ENCODE measurements at regions not wholly inside any gene's neighbourhood (a gene's known extent, or its start where the extent isn't known, plus 50 kb on each side); places are given as distances from the start of the nearest gene placed in this dataset.

DNA sequence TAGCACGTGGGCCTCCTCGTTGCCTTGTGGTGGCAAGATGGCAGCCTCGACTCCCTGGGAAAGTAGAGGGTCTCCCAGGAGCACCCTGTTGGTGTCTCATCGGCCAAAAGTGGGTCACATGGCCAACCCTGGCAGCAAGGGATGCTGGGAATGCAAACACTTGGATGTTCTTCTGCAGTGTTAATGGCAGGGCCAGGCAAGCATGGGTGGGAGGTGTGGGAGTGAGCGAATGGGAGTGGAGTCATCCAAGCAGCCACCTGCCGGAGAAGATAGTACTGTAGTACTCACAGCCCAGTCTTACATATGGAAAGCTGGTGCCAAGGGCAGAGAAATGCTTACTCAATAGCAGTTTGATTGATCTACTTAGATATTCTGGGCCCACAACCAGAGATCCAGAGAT lies 122.2 kb downstream of the INHBB start:
- intact Hi-C loops (cut with micrococcal nuclease; ENCODE audit: unreplicated experiment): no loop called here
- no peak overlapping the region for H3K4me3 ChIP-seq
- no peak for DNase-seq (ENCODE audit: low read depth, low spot score)
- in situ Hi-C loops (cut with MboI): no loop called here
- ChIA-PET CTCF (no interaction called here), SMC1A (ENCODE audit: uncharacterized antibody, unreplicated experiment) (no interaction called here), POLR2A (no interaction called here), RAD21 (ENCODE audit: unreplicated experiment) (no interaction called here)
- H2AFZ ChIP-seq (ENCODE audit: control insufficient read depth, low read depth, low read length): no peak overlapping the region
- no peaks in the 10 kb centered on the region for H3K36me3 ChIP-seq (ENCODE audit: control insufficient read depth in 2 of 2, insufficient read depth in 2 of 2, low read length in 1 of 2)
- no peak for TF ChIP-seq ZNF384 (IDR thresholded peaks at IDR 0.05; ENCODE audit: borderline replicate concordance, low read depth, low read length)
- no peak for TF ChIP-seq BMI1 (IDR thresholded peaks at IDR 0.05; ENCODE audit: borderline replicate concordance)
- TF ChIP-seq MEF2A (IDR thresholded peaks at IDR 0.05; ENCODE audit: insufficient read depth, low read depth, low read length): no peak
- no peak for TF ChIP-seq RB1 (IDR thresholded peaks at IDR 0.05; ENCODE audit: borderline replicate concordance)
- TF ChIP-seq NBN (IDR thresholded peaks at IDR 0.05): no peak
- TF ChIP-seq SPI1 (IDR thresholded peaks at IDR 0.05; ENCODE audit: borderline replicate concordance, insufficient read depth, low read depth, low read length): no peak
- TF ChIP-seq ELK1 (IDR thresholded peaks at IDR 0.05; ENCODE audit: low read depth, low read length): no peak
- no peaks in the 10 kb centered on the region for H3K9me3 ChIP-seq (replicated peaks; ENCODE audit: control insufficient read depth, insufficient read depth, low read length)
- no TSS peak for BruUV-seq (replicated peaks)
- no peak overlapping the region for H3K9ac ChIP-seq (ENCODE audit: control insufficient read depth, insufficient read depth, low read length)
- no peak for ATAC-seq
- H3K79me2 ChIP-seq (ENCODE audit: control insufficient read depth, insufficient read depth, low read length): no peaks in the 10 kb centered on the region
- H3K4me2 ChIP-seq (ENCODE audit: control insufficient read depth, insufficient read depth): no peak overlapping the region
- no peaks in the 10 kb centered on the region for H4K20me1 ChIP-seq (ENCODE audit: control insufficient read depth, insufficient read depth)
- H3K27me3 ChIP-seq (replicated peaks in 1 of 2; ENCODE audit: control insufficient read depth in 2 of 2, insufficient read depth in 2 of 2, low read length in 1 of 2): no peaks in the 10 kb centered on the region; a peak in 1 of 4 replicates
- no peaks in the 10 kb centered on the region for H3K4me1 ChIP-seq (ENCODE audit: control insufficient read depth, insufficient read depth, low read length)
- no peak overlapping the region for H3K27ac ChIP-seq (ENCODE audit: control insufficient read depth, insufficient read depth)
- 16% methylated on average over 6 of the region's 6 CpGs for WGBS (ENCODE audit: insufficient coverage, insufficient replicate concordance, low lambda C conversion rate, missing lambda C conversion rate)
- no peak for FAIRE-seq

GRCh38 chr2:120469426-120469825 lies 123.5 kb downstream of the INHBB start:
- no peak overlapping the region for H2AFZ ChIP-seq (ENCODE audit: control insufficient read depth, low read depth, low read length)
- FAIRE-seq (no peak), DNase-seq (ENCODE audit: low read depth, low spot score) (no peak), ATAC-seq (no peak)
- no peaks in the 10 kb centered on the region; a peak in 1 of 4 replicates for H3K27me3 ChIP-seq (replicated peaks in 1 of 2; ENCODE audit: control insufficient read depth in 2 of 2, insufficient read depth in 2 of 2, low read length in 1 of 2)
- ChIA-PET POLR2A (no interaction called here), SMC1A (ENCODE audit: uncharacterized antibody, unreplicated experiment) (no interaction called here), RAD21 (ENCODE audit: unreplicated experiment) (no interaction called here), CTCF (no interaction called here)
- H4K20me1 ChIP-seq (ENCODE audit: control insufficient read depth, insufficient read depth): no peaks in the 10 kb centered on the region
- H3K79me2 ChIP-seq (ENCODE audit: control insufficient read depth, insufficient read depth, low read length): no peaks in the 10 kb centered on the region
- H3K27ac ChIP-seq (ENCODE audit: control insufficient read depth, insufficient read depth): no peak overlapping the region
- in situ Hi-C loops (cut with MboI): no loop called here
- intact Hi-C loops (cut with micrococcal nuclease; ENCODE audit: unreplicated experiment): no loop called here
- H3K4me1 ChIP-seq (ENCODE audit: control insufficient read depth, insufficient read depth, low read length): no peaks in the 10 kb centered on the region
- no peaks in the 10 kb centered on the region for H3K9me3 ChIP-seq (replicated peaks; ENCODE audit: control insufficient read depth, insufficient read depth, low read length)
- no TSS peak for BruUV-seq (replicated peaks)
- 18% methylated on average over 2 of the region's 2 CpGs for WGBS (ENCODE audit: insufficient coverage, insufficient replicate concordance, low lambda C conversion rate, missing lambda C conversion rate)
- no peak overlapping the region for H3K4me2 ChIP-seq (ENCODE audit: control insufficient read depth, insufficient read depth)
- no peak overlapping the region for H3K4me3 ChIP-seq
- H3K36me3 ChIP-seq (ENCODE audit: control insufficient read depth in 2 of 2, insufficient read depth in 2 of 2, low read length in 1 of 2): no peaks in the 10 kb centered on the region
- no peak overlapping the region for H3K9ac ChIP-seq (ENCODE audit: control insufficient read depth, insufficient read depth, low read length)
- no peak for TF ChIP-seq SIX5 (IDR thresholded peaks at IDR 0.05; ENCODE audit: low read depth, low read length, severe bottlenecking)
- no peak for TF ChIP-seq MAX (IDR thresholded peaks at IDR 0.05; ENCODE audit: low read depth, low read length)
- no peak for TF ChIP-seq JUNB (IDR thresholded peaks at IDR 0.05)
- TF ChIP-seq ETV6 (conservative IDR thresholded peaks at IDR 0.05 in 1 of 2, IDR thresholded peaks at IDR 0.05 in 1 of 2; ENCODE audit: borderline replicate concordance in 1 of 2, low read depth in 1 of 2): no peak
- no peak for TF ChIP-seq TBL1XR1 (IDR thresholded peaks at IDR 0.05; ENCODE audit: low read depth, low read length)
- TF ChIP-seq SUZ12 (IDR thresholded peaks at IDR 0.05; ENCODE audit: unreplicated experiment): no peak
- no peak for TF ChIP-seq FOS (IDR thresholded peaks at IDR 0.05; ENCODE audit: borderline replicate concordance, extremely low read depth, insufficient read length)
- TF ChIP-seq, protein P1, sequence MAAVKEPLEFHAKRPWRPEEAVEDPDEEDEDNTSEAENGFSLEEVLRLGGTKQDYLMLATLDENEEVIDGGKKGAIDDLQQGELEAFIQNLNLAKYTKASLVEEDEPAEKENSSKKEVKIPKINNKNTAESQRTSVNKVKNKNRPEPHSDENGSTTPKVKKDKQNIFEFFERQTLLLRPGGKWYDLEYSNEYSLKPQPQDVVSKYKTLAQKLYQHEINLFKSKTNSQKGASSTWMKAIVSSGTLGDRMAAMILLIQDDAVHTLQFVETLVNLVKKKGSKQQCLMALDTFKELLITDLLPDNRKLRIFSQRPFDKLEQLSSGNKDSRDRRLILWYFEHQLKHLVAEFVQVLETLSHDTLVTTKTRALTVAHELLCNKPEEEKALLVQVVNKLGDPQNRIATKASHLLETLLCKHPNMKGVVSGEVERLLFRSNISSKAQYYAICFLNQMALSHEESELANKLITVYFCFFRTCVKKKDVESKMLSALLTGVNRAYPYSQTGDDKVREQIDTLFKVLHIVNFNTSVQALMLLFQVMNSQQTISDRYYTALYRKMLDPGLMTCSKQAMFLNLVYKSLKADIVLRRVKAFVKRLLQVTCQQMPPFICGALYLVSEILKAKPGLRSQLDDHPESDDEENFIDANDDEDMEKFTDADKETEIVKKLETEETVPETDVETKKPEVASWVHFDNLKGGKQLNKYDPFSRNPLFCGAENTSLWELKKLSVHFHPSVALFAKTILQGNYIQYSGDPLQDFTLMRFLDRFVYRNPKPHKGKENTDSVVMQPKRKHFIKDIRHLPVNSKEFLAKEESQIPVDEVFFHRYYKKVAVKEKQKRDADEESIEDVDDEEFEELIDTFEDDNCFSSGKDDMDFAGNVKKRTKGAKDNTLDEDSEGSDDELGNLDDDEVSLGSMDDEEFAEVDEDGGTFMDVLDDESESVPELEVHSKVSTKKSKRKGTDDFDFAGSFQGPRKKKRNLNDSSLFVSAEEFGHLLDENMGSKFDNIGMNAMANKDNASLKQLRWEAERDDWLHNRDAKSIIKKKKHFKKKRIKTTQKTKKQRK (IDR thresholded peaks at IDR 0.05; ENCODE audit: low read depth, low read length): no peak

Data from GM12878 (cell line).